ENCODE measurements at regions not wholly inside any gene's neighbourhood (a gene's known extent, or its start where the extent isn't known, plus 50 kb on each side); places are given as distances from the start of the nearest gene placed in this dataset.
"Not testable (repeated sequence)": the region's sequence is repeated elsewhere in the genome, so short reads cannot be mapped to it uniquely, and the experiment has no call there.

GRCh38 chr13:110807546-110807945 lies 94.0 kb downstream of the ING1 start:
- no peak for ATAC-seq (ENCODE audit: poor library complexity)
- DNase-seq: no peak
- intact Hi-C loops (cut with DNase I): no loop called here

- ATAC-seq (ENCODE audit: poor library complexity) (no peak), DNase-seq (no peak)
- intact Hi-C loops (cut with DNase I): no loop called here
Observed at GRCh38 chr13:110808138-110808537, 94.6 kb downstream of the ING1 start.

GRCh38 chr13:110809871-110810486 lies 96.5 kb downstream of the ING1 start:
- ATAC-seq (ENCODE audit: poor library complexity): no peak
- DNase-seq: no peak
- intact Hi-C loops (cut with DNase I): no loop called here

GRCh38 chr13:110811008-110811720 lies 97.7 kb downstream of the ING1 start:
- ATAC-seq (ENCODE audit: poor library complexity): no peak
- DNase-seq: no peak
- intact Hi-C loops (cut with DNase I): no loop called here

- intact Hi-C loops (cut with DNase I): no loop called here
- DNase-seq (no peak), ATAC-seq (ENCODE audit: poor library complexity) (no peak)
Observed at GRCh38 chr13:110811771-110812120, 98.2 kb downstream of the ING1 start.

GRCh38 chr13:110812121-110812868 lies 98.8 kb downstream of the ING1 start:
- ATAC-seq (ENCODE audit: poor library complexity): peak; percentile 34

GRCh38 chr13:110812869-110813645 lies 99.6 kb downstream of the ING1 start:
- ATAC-seq (ENCODE audit: poor library complexity) (no peak), DNase-seq (no peak)
- intact Hi-C loops (cut with DNase I): no loop called here

More at GRCh38 chr13:110812121-110812868, 98.8 kb downstream of the ING1 start:
- DNase-seq: no peak
- intact Hi-C loops (cut with DNase I): no loop called here

GRCh38 chr13:110813646-110814624 lies 100.4 kb downstream of the ING1 start:
- no peak for ATAC-seq (ENCODE audit: poor library complexity)
- intact Hi-C loops (cut with DNase I): no loop called here
- DNase-seq: no peak

GRCh38 chr13:110815471-110816204 lies 99.2 kb downstream of the ANKRD10 start:
- DNase-seq: no peak
- ATAC-seq (ENCODE audit: poor library complexity): no peak
- intact Hi-C loops (cut with DNase I): loop anchor here (5.0 kb wide), 1 partner anchor 218 kb away; no protein-coding TSS in a partner anchor

GRCh38 chr13:110816500-110816899 lies 98.4 kb downstream of the ANKRD10 start:
- intact Hi-C loops (cut with DNase I): loop anchor here (5.0 kb wide), 1 partner anchor 219 kb away; no protein-coding TSS in a partner anchor
- ATAC-seq (ENCODE audit: poor library complexity) (no peak), DNase-seq (no peak)

- DNase-seq (no peak), ATAC-seq (ENCODE audit: poor library complexity) (no peak)
- intact Hi-C loops (cut with DNase I): loop anchor here (5.0 kb wide), 1 partner anchor 220 kb away; no protein-coding TSS in a partner anchor
Observed at GRCh38 chr13:110817143-110817542, 97.7 kb downstream of the ANKRD10 start.

GRCh38 chr13:110818747-110819146 lies 96.1 kb downstream of the ANKRD10 start:
- ATAC-seq (ENCODE audit: poor library complexity) (no peak), DNase-seq (no peak)
- intact Hi-C loops (cut with DNase I): loop anchor here (5.0 kb wide), 1 partner anchor 221 kb away; no protein-coding TSS in a partner anchor

GRCh38 chr13:110819203-110820014 lies 95.5 kb downstream of the ANKRD10 start:
- intact Hi-C loops (cut with DNase I): loop anchor here (5.0 kb wide), 1 partner anchor 222 kb away; no protein-coding TSS in a partner anchor
- DNase-seq: peak; percentile 88
- ATAC-seq (ENCODE audit: poor library complexity): peak; percentile 96

- ATAC-seq (ENCODE audit: poor library complexity) (no peak), DNase-seq (no peak)
- intact Hi-C loops (cut with DNase I): no loop called here
Observed at GRCh38 chr13:110820322-110820721, 94.5 kb downstream of the ANKRD10 start.

- ATAC-seq (ENCODE audit: poor library complexity); DNase-seq; intact Hi-C loops (cut with DNase I): not testable (repeated sequence)
Observed at GRCh38 chr13:110821837-110822668, 92.8 kb downstream of the ANKRD10 start.

- ATAC-seq (ENCODE audit: poor library complexity): no peak
- intact Hi-C loops (cut with DNase I): no loop called here
- no peak for DNase-seq
Observed at GRCh38 chr13:110822669-110822945, 92.3 kb downstream of the ANKRD10 start.
